Neural cell (in vitro differentiated cells): ENCODE measurements at regions not wholly inside any gene's neighbourhood (a gene's known extent, or its start where the extent isn't known, plus 50 kb on each side); places are given as distances from the start of the nearest gene placed in this dataset.

Experiments used
- H2AFZ ChIP-seq: fragments of 200-600, 300-800 bp; sonication (generic), shearing (Covaris generic); 2 replicates; pipeline ENCODE4 v1.6.0; 2014; ENCODE audit warnings: low read depth, mild to moderate bottlenecking, antibody characterized with exemption, low read length, moderate library complexity
- H3F3A ChIP-seq: fragments of 200-600 bp; shearing (Covaris generic); 2 replicates; pipeline ENCODE4 v1.6.1; 2016; ENCODE audit warnings: mild to moderate bottlenecking, moderate library complexity, mixed read lengths, antibody characterized with exemption, low read length; ENCODE audit not compliant: insufficient read depth, poor library complexity, severe bottlenecking
- H3K27ac ChIP-seq: fragments of 200-600, 300-800 bp; sonication (generic), shearing (Covaris generic); 2 replicates; pipeline ENCODE4 v1.5.1; 2014; ENCODE audit warnings: mild to moderate bottlenecking, low read length, moderate library complexity
- H3K27me3 ChIP-seq: fragments of 300-800, 200-600 bp; sonication (generic), shearing (Covaris generic); 2 replicates; pipeline ENCODE4 v1.6.0; 2014; ENCODE audit warnings: mild to moderate bottlenecking, low read depth, low read length, moderate library complexity; ENCODE audit not compliant: insufficient read depth
- H3K36me3 ChIP-seq: fragments of 300-800, 200-600 bp; sonication (generic), shearing (Covaris generic); 2 replicates; pipeline ENCODE4 v1.5.1; 2014; ENCODE audit warnings: mild to moderate bottlenecking, antibody characterized with exemption, low read length, moderate library complexity; ENCODE audit not compliant: insufficient read depth
- H3K4me2 ChIP-seq: fragments of 300-800, 200-600 bp; sonication (generic), shearing (Covaris generic); 2 replicates; pipeline ENCODE4 v1.6.0; 2014; ENCODE audit warnings: mild to moderate bottlenecking, low read length
- H3K4me3 ChIP-seq: fragments of 300-800, 200-600 bp; sonication (generic), shearing (Covaris generic); 2 replicates; pipeline ENCODE4 v1.5.1; 2014; ENCODE audit warnings: mild to moderate bottlenecking, low read length, moderate library complexity
- H3K79me2 ChIP-seq: fragments of 200-600 bp; shearing (Covaris generic); replicated peaks from 2 replicates; pipeline ENCODE4 v1.6.0; 2014; ENCODE audit warnings: mild to moderate bottlenecking, low read length, moderate library complexity; ENCODE audit not compliant: insufficient read depth
- H3K9ac ChIP-seq: fragments of 300-800, 200-600 bp; sonication (generic), shearing (Covaris generic); 2 replicates; pipeline ENCODE4 v1.6.1; 2016; ENCODE audit warnings: mild to moderate bottlenecking, low read length, mixed read lengths
- H3K9me2 ChIP-seq: fragments of 200-600 bp; shearing (Covaris generic); 2 replicates; pipeline ENCODE4 v1.6.1; 2016; ENCODE audit warnings: mild to moderate bottlenecking, low read length, mixed read lengths; ENCODE audit not compliant: insufficient read depth
- H3K9me3 ChIP-seq: fragments of 200-600, 300-800 bp; sonication (generic), shearing (Covaris generic); 2 replicates; pipeline ENCODE4 v1.6.1; 2016; ENCODE audit warnings: mild to moderate bottlenecking, mixed run types, low read length, moderate library complexity, mixed read lengths
- H4K20me1 ChIP-seq: fragments of 200-600 bp; shearing (Covaris generic); 2 replicates; pipeline ENCODE4 v1.6.1; 2016; ENCODE audit warnings: mild to moderate bottlenecking, mixed run types; ENCODE audit not compliant: insufficient read depth
- EP300 ChIP-seq: fragments of 450-650 bp; conservative IDR thresholded peaks from 2 replicates; pipeline ENCODE4 v1.6.1; 2014; ENCODE audit warnings: antibody characterized with exemption, mild to moderate bottlenecking, moderate library complexity; ENCODE audit not compliant: poor library complexity, severe bottlenecking
- EZH2 ChIP-seq: fragments of 200-600, 300-800 bp; shearing (Covaris generic), sonication (generic); IDR thresholded peaks from 2 replicates; pipeline ENCODE4 v1.6.1; 2014; ENCODE audit warnings: antibody characterized with exemption, low read length, borderline replicate concordance, mild to moderate bottlenecking; ENCODE audit not compliant: insufficient read depth, poor library complexity, severe bottlenecking
- MXI1 ChIP-seq: fragments of 450-650 bp; conservative IDR thresholded peaks from 2 replicates; pipeline ENCODE4 v1.6.1; 2014; ENCODE audit warnings: antibody characterized with exemption, mild to moderate bottlenecking; ENCODE audit not compliant: poor library complexity, severe bottlenecking
- POLR2AphosphoS5 ChIP-seq: IDR thresholded peaks from 2 replicates; pipeline ENCODE4 v1.6.1; 2012
- RAD21 ChIP-seq: fragments of 450-650 bp; conservative IDR thresholded peaks from 2 replicates; pipeline ENCODE4 v1.6.1; 2014; ENCODE audit warnings: antibody characterized with exemption, mild to moderate bottlenecking, moderate library complexity
- SMC3 ChIP-seq: fragments of 450-650 bp; conservative IDR thresholded peaks from 2 replicates; pipeline ENCODE4 v1.6.1; 2014; ENCODE audit warnings: antibody characterized with exemption, mild to moderate bottlenecking, moderate library complexity; ENCODE audit not compliant: poor library complexity
- TAF1 ChIP-seq: IDR thresholded peaks from 2 replicates; pipeline ENCODE4 v1.6.1; 2012; ENCODE audit warnings: low read depth
- TF ChIP-seq, protein P1 (sequence below): fragments of 450-650 bp; IDR thresholded peaks from 2 replicates; pipeline ENCODE4 v1.5.1; 2014; ENCODE audit warnings: antibody characterized with exemption, mild to moderate bottlenecking, moderate library complexity; ENCODE audit not compliant: poor library complexity, severe bottlenecking
- TF ChIP-seq, protein P2 (sequence below): IDR thresholded peaks from 2 replicates; pipeline ENCODE4 v1.6.1; 2012; ENCODE audit warnings: borderline replicate concordance

DNA sequence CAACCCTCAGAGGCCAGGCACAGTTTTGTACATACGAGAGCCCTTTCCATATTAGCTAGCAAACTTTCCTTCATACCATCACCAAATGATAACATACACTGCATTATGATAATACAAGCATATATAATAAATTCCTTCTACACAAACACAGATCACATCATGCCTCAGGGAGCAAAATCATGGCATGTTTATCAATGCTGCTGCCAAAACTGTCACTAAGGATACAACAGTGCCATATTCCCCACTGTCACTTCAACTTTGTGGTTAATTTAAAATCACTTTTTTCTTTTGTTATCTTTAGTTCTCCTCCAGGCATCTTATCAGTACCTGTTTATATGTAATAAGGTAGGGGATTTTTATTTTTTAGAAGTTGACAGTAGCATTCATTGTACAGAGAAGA, 196.3 kb downstream of the EPM2A start:
- H3K36me3 ChIP-seq, result no peaks in the 10 kb centered on the region
- no peak overlapping the region for H3K27ac ChIP-seq
- H3K27me3 ChIP-seq, result no peaks in the 10 kb centered on the region
- no peaks in the 10 kb centered on the region for H3K79me2 ChIP-seq
- H2AFZ ChIP-seq, result no peak overlapping the region
- H3K9me3 ChIP-seq, result no peaks in the 10 kb centered on the region
- H3K9ac ChIP-seq, result no peak overlapping the region
- H3K4me2 ChIP-seq, result no peak overlapping the region
- H3K4me3 ChIP-seq, result no peak overlapping the region
- no peaks in the 10 kb centered on the region for H3K9me2 ChIP-seq
- no peaks in the 10 kb centered on the region for H4K20me1 ChIP-seq
- H3F3A ChIP-seq, result no peaks in the 10 kb centered on the region
- TF ChIP-seq POLR2AphosphoS5, result peak; percentile 89
- TF ChIP-seq EP300, result peak; percentile 84
- no peak for TF ChIP-seq MXI1

DNA sequence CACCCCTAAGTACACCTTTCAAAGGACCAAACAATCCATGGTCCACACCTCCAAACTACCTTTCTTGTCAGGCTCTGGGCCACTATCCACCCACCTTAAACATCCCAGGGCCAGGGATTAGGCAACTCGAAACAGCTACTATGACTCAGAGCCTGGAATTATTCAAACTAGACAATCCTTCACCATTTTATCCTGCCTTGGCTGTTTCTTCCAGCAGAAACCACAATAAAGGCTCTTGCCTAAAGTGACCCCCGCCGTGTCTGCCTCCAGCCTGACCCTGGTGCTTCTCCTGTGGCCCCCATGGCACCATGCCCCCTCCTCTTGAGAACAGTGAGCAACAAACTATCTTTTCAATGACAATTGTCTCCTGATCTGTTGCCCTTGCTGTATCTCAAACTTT, 195.5 kb downstream of the EPM2A start:
- Histone ChIP-seq H3K79me2 (no peaks in the 10 kb centered on the region), H3F3A (no peaks in the 10 kb centered on the region), H3K27ac (no peak overlapping the region), H3K27me3 (no peaks in the 10 kb centered on the region), H2AFZ (no peak overlapping the region), H4K20me1 (no peaks in the 10 kb centered on the region), H3K4me2 (no peak overlapping the region), H3K9me2 (no peaks in the 10 kb centered on the region), H3K4me3 (no peak overlapping the region), H3K9ac (no peak overlapping the region), H3K36me3 (no peaks in the 10 kb centered on the region), H3K9me3 (no peaks in the 10 kb centered on the region)
- TF ChIP-seq POLR2AphosphoS5, result no peak
- TF ChIP-seq MXI1, result no peak
- TF ChIP-seq, protein P1, sequence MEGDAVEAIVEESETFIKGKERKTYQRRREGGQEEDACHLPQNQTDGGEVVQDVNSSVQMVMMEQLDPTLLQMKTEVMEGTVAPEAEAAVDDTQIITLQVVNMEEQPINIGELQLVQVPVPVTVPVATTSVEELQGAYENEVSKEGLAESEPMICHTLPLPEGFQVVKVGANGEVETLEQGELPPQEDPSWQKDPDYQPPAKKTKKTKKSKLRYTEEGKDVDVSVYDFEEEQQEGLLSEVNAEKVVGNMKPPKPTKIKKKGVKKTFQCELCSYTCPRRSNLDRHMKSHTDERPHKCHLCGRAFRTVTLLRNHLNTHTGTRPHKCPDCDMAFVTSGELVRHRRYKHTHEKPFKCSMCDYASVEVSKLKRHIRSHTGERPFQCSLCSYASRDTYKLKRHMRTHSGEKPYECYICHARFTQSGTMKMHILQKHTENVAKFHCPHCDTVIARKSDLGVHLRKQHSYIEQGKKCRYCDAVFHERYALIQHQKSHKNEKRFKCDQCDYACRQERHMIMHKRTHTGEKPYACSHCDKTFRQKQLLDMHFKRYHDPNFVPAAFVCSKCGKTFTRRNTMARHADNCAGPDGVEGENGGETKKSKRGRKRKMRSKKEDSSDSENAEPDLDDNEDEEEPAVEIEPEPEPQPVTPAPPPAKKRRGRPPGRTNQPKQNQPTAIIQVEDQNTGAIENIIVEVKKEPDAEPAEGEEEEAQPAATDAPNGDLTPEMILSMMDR, result no peak
- TF ChIP-seq, protein P2, sequence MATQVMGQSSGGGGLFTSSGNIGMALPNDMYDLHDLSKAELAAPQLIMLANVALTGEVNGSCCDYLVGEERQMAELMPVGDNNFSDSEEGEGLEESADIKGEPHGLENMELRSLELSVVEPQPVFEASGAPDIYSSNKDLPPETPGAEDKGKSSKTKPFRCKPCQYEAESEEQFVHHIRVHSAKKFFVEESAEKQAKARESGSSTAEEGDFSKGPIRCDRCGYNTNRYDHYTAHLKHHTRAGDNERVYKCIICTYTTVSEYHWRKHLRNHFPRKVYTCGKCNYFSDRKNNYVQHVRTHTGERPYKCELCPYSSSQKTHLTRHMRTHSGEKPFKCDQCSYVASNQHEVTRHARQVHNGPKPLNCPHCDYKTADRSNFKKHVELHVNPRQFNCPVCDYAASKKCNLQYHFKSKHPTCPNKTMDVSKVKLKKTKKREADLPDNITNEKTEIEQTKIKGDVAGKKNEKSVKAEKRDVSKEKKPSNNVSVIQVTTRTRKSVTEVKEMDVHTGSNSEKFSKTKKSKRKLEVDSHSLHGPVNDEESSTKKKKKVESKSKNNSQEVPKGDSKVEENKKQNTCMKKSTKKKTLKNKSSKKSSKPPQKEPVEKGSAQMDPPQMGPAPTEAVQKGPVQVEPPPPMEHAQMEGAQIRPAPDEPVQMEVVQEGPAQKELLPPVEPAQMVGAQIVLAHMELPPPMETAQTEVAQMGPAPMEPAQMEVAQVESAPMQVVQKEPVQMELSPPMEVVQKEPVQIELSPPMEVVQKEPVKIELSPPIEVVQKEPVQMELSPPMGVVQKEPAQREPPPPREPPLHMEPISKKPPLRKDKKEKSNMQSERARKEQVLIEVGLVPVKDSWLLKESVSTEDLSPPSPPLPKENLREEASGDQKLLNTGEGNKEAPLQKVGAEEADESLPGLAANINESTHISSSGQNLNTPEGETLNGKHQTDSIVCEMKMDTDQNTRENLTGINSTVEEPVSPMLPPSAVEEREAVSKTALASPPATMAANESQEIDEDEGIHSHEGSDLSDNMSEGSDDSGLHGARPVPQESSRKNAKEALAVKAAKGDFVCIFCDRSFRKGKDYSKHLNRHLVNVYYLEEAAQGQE, result no peak
- TF ChIP-seq EZH2, result no peak
- no peak for TF ChIP-seq TAF1
- TF ChIP-seq RAD21, result no peak
- no peak for TF ChIP-seq EP300
- TF ChIP-seq SMC3, result no peak

DNA sequence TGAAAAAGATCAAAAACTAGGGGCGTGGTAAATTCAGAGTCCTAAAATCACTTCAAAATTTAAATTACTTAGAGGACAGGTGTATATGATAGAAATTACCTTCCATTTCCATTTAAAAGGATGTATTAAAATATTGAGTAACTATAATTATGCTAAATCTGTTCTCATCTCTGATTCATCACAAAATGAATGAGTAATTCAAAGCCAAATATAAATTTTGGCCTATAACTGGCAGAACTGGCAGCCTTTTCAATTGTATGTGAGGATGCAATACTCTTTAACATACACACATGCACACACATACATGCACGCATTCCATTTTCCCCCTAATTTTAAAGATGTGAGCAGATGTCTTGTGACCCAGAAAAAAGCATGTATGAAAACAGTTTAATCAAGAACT, 194.6 kb downstream of the EPM2A start:
- H3K9me3 ChIP-seq, result no peaks in the 10 kb centered on the region
- no peak overlapping the region for H3K4me2 ChIP-seq
- no peaks in the 10 kb centered on the region for H3K27me3 ChIP-seq
- H2AFZ ChIP-seq, result no peak overlapping the region
- no peak overlapping the region for H3K9ac ChIP-seq
- no peaks in the 10 kb centered on the region for H3K79me2 ChIP-seq
- no peaks in the 10 kb centered on the region for H4K20me1 ChIP-seq
- no peaks in the 10 kb centered on the region for H3K9me2 ChIP-seq
- H3F3A ChIP-seq, result no peaks in the 10 kb centered on the region
- H3K27ac ChIP-seq, result no peak overlapping the region
- H3K36me3 ChIP-seq, result no peaks in the 10 kb centered on the region
- TF ChIP-seq EP300 (no peak), SMC3 (no peak), POLR2AphosphoS5 (no peak)
- TF ChIP-seq, protein P1, result no peak
- H3K4me3 ChIP-seq, result no peak overlapping the region
